K562 (cell line): ENCODE measurements at regions not wholly inside any gene's neighbourhood (a gene's known extent, or its start where the extent isn't known, plus 50 kb on each side); places are given as distances from the start of the nearest gene placed in this dataset.

Experiments
- ATAC-seq: fragments of 200-7000 bp; cut with Tn5 transposase; 3 replicates; pipeline ENCODE4 v1.9.1; 2020; ENCODE audit warnings: moderate library complexity
- BruUV-seq: library from RNA; stranded (reverse); fragments of 400-500 nt; replicated peaks from 2 replicates; lab custom pipeline; 2021; lab: Mats Ljungman, UMichigan
- CTCF ChIA-PET: fragments of 300-600 bp; formaldehyde crosslinking; extraction: SDS; loops from one replicate; lab custom pipeline; 2021; ENCODE audit warnings: low intra/inter-chr PET ratio; lab: Yijun Ruan, JAX
- POLR2A ChIA-PET: fragments of 300-600, 350-650 bp; sonication (Branson Sonifier 250); formaldehyde crosslinking; extraction: SDS; loops from one replicate; lab custom pipeline; 2021; ENCODE audit warnings: antibody characterized with exemption, inconsistent platforms; lab: Yijun Ruan, JAX
- DNase-seq, 4 experiments: peaks; one replicate each; pipeline versions ENCODE4 v3.0.0 to v3.0.0-alpha.2; 2011 to 2018; ENCODE audit warnings: low spot score in 3 of 4, mixed read lengths in 3 of 4; ENCODE audit errors: extremely low read depth in 1 of 4
- FAIRE-seq: peaks from 2 replicates; lab custom pipeline; 2011; peaks lifted over from hg19 to GRCh38; lab: Jason Lieb, UNC
- H2AFZ ChIP-seq: 2 replicates; pipeline ENCODE4 v1.6.0; 2011; ENCODE audit warnings: low read depth, low read length, control low read depth, inconsistent platforms
- H3K27ac ChIP-seq: fragments of 200-600 bp; 3 replicates; pipeline ENCODE4 v1.8.0; 2011; ENCODE audit warnings: low read depth, mild to moderate bottlenecking, control low read depth, inconsistent platforms, low read length, moderate library complexity, mixed read lengths; ENCODE audit errors: extremely low read depth
- H3K27me3 ChIP-seq, 2 experiments: fragments of 300-600 bp in 1 of 2; 2 replicates in 1 of 2; 3 replicates in 1 of 2; pipeline versions ENCODE4 v1.6.0 to v1.8.0; 2011; ENCODE audit warnings: inconsistent platforms in 2 of 2, low read length in 2 of 2, mild to moderate bottlenecking in 1 of 2, mixed read lengths in 1 of 2, moderate library complexity in 1 of 2; ENCODE audit not compliant: control insufficient read depth in 2 of 2, insufficient read depth in 2 of 2
- H3K36me3 ChIP-seq: fragments of 300-600 bp; 3 replicates; pipeline ENCODE4 v1.8.0; 2011; ENCODE audit warnings: mild to moderate bottlenecking, low read length, inconsistent platforms; ENCODE audit not compliant: control insufficient read depth, insufficient read depth
- H3K4me1 ChIP-seq, 2 experiments: fragments of 200-600 bp in 1 of 2; replicated peaks in 1 of 2; 2 replicates in 1 of 2; 3 replicates in 1 of 2; pipeline versions ENCODE4 v1.5.1 to v1.8.0; 2011; ENCODE audit warnings: inconsistent platforms in 2 of 2, low read length in 2 of 2, mild to moderate bottlenecking in 1 of 2, mixed read lengths in 1 of 2, moderate library complexity in 1 of 2; ENCODE audit not compliant: control insufficient read depth in 2 of 2, insufficient read depth in 2 of 2
- H3K4me2 ChIP-seq: 2 replicates; pipeline ENCODE4 v1.6.1; 2011; ENCODE audit warnings: low read length, control low read depth, inconsistent platforms, mixed read lengths; ENCODE audit not compliant: insufficient read depth
- H3K4me3 ChIP-seq: fragments of 200-600 bp; sonication (generic), shearing (Covaris generic); 2 replicates; pipeline ENCODE4 v1.5.1; 2016; ENCODE audit warnings: control low read depth, inconsistent platforms
- H3K79me2 ChIP-seq: fragments of 200-600 bp; 3 replicates; pipeline ENCODE4 v1.8.0; 2011; ENCODE audit warnings: low read length, inconsistent platforms; ENCODE audit not compliant: control insufficient read depth, insufficient read depth
- H3K9ac ChIP-seq, 2 experiments: 2 replicates each; pipeline versions ENCODE4 v1.6.0 to v1.6.1; 2011; ENCODE audit warnings: low read depth in 2 of 2, low read length in 2 of 2, control low read depth in 1 of 2, inconsistent platforms in 1 of 2, mild to moderate bottlenecking in 1 of 2, mixed read lengths in 1 of 2; ENCODE audit not compliant: insufficient read depth in 1 of 2
- H3K9me1 ChIP-seq: one replicate; pipeline ENCODE4 v1.6.0; 2011; ENCODE audit warnings: inconsistent platforms, mild to moderate bottlenecking, low read length, moderate library complexity; ENCODE audit not compliant: control insufficient read depth, insufficient read depth
- H3K9me3 ChIP-seq: replicated peaks from 2 replicates; pipeline ENCODE4 v1.5.1; 2011; ENCODE audit warnings: low read depth, low read length, inconsistent platforms; ENCODE audit not compliant: control insufficient read depth, insufficient read depth
- H4K20me1 ChIP-seq: replicated peaks from 2 replicates; pipeline ENCODE4 v1.6.1; 2011; ENCODE audit warnings: low read length, inconsistent platforms, mixed read lengths; ENCODE audit not compliant: control insufficient read depth, insufficient read depth
- DEAF1 ChIP-seq: fragments of 450-650 bp; formaldehyde crosslinking; IDR thresholded peaks from 2 replicates; pipeline ENCODE4 v1.4.0; 2020; ENCODE audit warnings: mild to moderate bottlenecking, moderate library complexity
- FOXJ2 ChIP-seq: fragments of 200-800 bp; sonication (Bioruptor generic); IDR thresholded peaks from 2 replicates; pipeline ENCODE4 v1.6.1; 2016; ENCODE audit warnings: missing genetic modification characterization, missing compliant biosample characterization
- KDM1A ChIP-seq, 2 experiments: fragments of 450-650 bp; IDR thresholded peaks; 2 replicates each; pipeline ENCODE4 v1.6.1; 2016; ENCODE audit warnings: mild to moderate bottlenecking in 2 of 2
- REST ChIP-seq, 2 experiments: fragments of 450-650 bp; formaldehyde crosslinking in 1 of 2; IDR thresholded peaks; 2 replicates each; pipeline versions ENCODE4 v1.4.0 to v1.6.1; 2014 to 2020; ENCODE audit warnings: mild to moderate bottlenecking in 2 of 2, borderline replicate concordance in 1 of 2, low read depth in 1 of 2
- SMC3 ChIP-seq: conservative IDR thresholded peaks from 2 replicates; pipeline ENCODE4 v1.6.1; 2011; ENCODE audit warnings: low read depth, low read length, improper control_type of control experiment; ENCODE audit not compliant: insufficient read depth
- ZC3H11A ChIP-seq: IDR thresholded peaks from 2 replicates; pipeline ENCODE4 v1.6.1; 2012; ENCODE audit warnings: low read depth, low read length, improper control_type of control experiment
- ZNF395 ChIP-seq: fragments of 200-800 bp; sonication (Bioruptor generic); IDR thresholded peaks from 2 replicates; pipeline ENCODE4 v1.6.1; 2017; ENCODE audit warnings: missing genetic modification characterization, missing compliant biosample characterization
- WGBS: fragments of 100-300 bp; shearing (Covaris generic); methylation state at CpG from one replicate; pipeline ENCODE4 v1.1.6; 2016; ENCODE audit warnings: low coverage, mixed read lengths; ENCODE audit not compliant: insufficient coverage; ENCODE audit errors: missing lambda C conversion rate; 5-methylcytosine and 5-hydroxymethylcytosine counted together
- in situ Hi-C: fragments of 300-500 bp; cut with MboI; formaldehyde crosslinking; loops from 4 replicates; pipeline ENCODE4 v1.15.0; 2018; ENCODE audit warnings: inconsistent platforms, mixed read lengths
- intact Hi-C: fragments of 100-400 bp; cut with micrococcal nuclease; formaldehyde crosslinking; loops from 2 replicates; pipeline ENCODE4 v1.14.2; 2022

- Histone ChIP-seq H3K4me1 (no peaks in the 10 kb centered on the region), H3K36me3 (no peaks in the 10 kb centered on the region), H3K27me3 (no peaks in the 10 kb centered on the region), H3K27ac (no peak overlapping the region), H3K4me2 (no peak overlapping the region), H2AFZ (no peak overlapping the region), H4K20me1 (no peaks in the 10 kb centered on the region), H3K9me3 (no peaks in the 10 kb centered on the region), H3K79me2 (no peaks in the 10 kb centered on the region), H3K9ac (no peak overlapping the region), H3K9me1 (no peaks in the 10 kb centered on the region), H3K4me3 (no peak overlapping the region)
- intact Hi-C loops = loop anchor here (1.0 kb wide), 1 partner anchor 217 kb away; no protein-coding TSS in a partner anchor
- ChIA-PET CTCF (no interaction called here), POLR2A (no interaction called here)
- in situ Hi-C loops = no loop called here
- ATAC-seq = peak; percentile 93
- no TSS peak for BruUV-seq
- DNase-seq = peak in 1 of 4 experiments; percentile 75
- FAIRE-seq = peak; percentile 75
- 14% methylated on average over 2 of the region's 2 CpGs for WGBS
- TF ChIP-seq DEAF1 (CRISPR knock-in tag) (peak; percentile 33; the same call in 1 of the 2 replicates), ZC3H11A (no peak), KDM1A (IDR thresholded peaks at IDR 0.05) (no peak), SMC3 (peak; percentile 52), FOXJ2 (tag) (0 out of 2 replicates have a peak, but pooled peaks have one; percentile 37), REST (IDR thresholded peaks at IDR 0.05; ENCODE audit: borderline replicate concordance) (peak; percentile 75; the same call in 1 of the 2 replicates), REST (CRISPR knock-in tag; IDR thresholded peaks at IDR 0.05; ENCODE audit: low read depth) (no peak), ZNF395 (no peak)
Observed at GRCh38 chr10:64430690-64431323, 909.6 kb downstream of the REEP3 start.
